HG03457 (cell line): ENCODE measurements at regions not wholly inside any gene's neighbourhood (a gene's known extent, or its start where the extent isn't known, plus 50 kb on each side); places are given as distances from the start of the nearest gene placed in this dataset.
"Not testable (repeated sequence)": the region's sequence is repeated elsewhere in the genome, so short reads cannot be mapped to it uniquely, and the experiment has no call there.

Experiments used
- ATAC-seq: cut with Tn5 transposase; IDR thresholded peaks from one replicate; pipeline ENCODE4 v1.9.1; 2021; ENCODE audit warnings: moderate number of reproducible peaks; ENCODE audit not compliant: unreplicated experiment

- ATAC-seq: no peak
These were observed 214.2 kb downstream of the MREG start for GRCh38 chr2:215799194-215799593.

GRCh38 chr2:215797676-215798075, 215.7 kb downstream of the MREG start:
- no peak for ATAC-seq

- no peak for ATAC-seq
These were observed 217.1 kb downstream of the MREG start for GRCh38 chr2:215796140-215796855.

- ATAC-seq: no peak
These were observed 218.4 kb downstream of the MREG start for GRCh38 chr2:215794829-215795546.

- peak; percentile 81 for ATAC-seq
These were observed 219.4 kb downstream of the MREG start for GRCh38 chr2:215793747-215794595.

- ATAC-seq: no peak
These were observed 221.8 kb downstream of the MREG start for GRCh38 chr2:215791481-215791937.

- no peak for ATAC-seq
These were observed 222.6 kb downstream of the MREG start for GRCh38 chr2:215790523-215791421.

GRCh38 chr2:215787565-215788178, 225.7 kb downstream of the MREG start:
- ATAC-seq: no peak

- no peak for ATAC-seq
These were observed 226.3 kb downstream of the MREG start for GRCh38 chr2:215787025-215787424.

GRCh38 chr2:215784371-215784783, 229.0 kb downstream of the MREG start:
- ATAC-seq: no peak

- ATAC-seq: not testable (repeated sequence)
These were observed 229.7 kb downstream of the MREG start for GRCh38 chr2:215783640-215784039.

GRCh38 chr2:215782965-215783364, 230.4 kb downstream of the MREG start:
- no peak for ATAC-seq

GRCh38 chr2:215782295-215782694, 231.1 kb downstream of the MREG start:
- ATAC-seq: no peak

GRCh38 chr2:215780907-215781685, 232.3 kb downstream of the MREG start:
- ATAC-seq: no peak

- ATAC-seq: no peak
These were observed 233.0 kb downstream of the MREG start for GRCh38 chr2:215780313-215780712.

- no peak for ATAC-seq
These were observed 233.4 kb downstream of the MREG start for GRCh38 chr2:215779912-215780311.

- no peak for ATAC-seq
These were observed 235.8 kb downstream of the MREG start for GRCh38 chr2:215777465-215778044.

- ATAC-seq: no peak
These were observed 238.2 kb downstream of the MREG start for GRCh38 chr2:215775106-215775505.

GRCh38 chr2:215773728-215774127, 239.6 kb downstream of the MREG start:
- ATAC-seq: no peak
